NT2/D1 (cell line): ENCODE measurements at regions not wholly inside any gene's neighbourhood (a gene's known extent, or its start where the extent isn't known, plus 50 kb on each side); places are given as distances from the start of the nearest gene placed in this dataset.

Experiments
- SUZ12 ChIP-seq: IDR thresholded peaks from 2 replicates; pipeline ENCODE4 v1.6.1; 2011; ENCODE audit not compliant: insufficient read length, insufficient read depth; ENCODE audit errors: extremely low read depth
- YY1 ChIP-seq: IDR thresholded peaks from 2 replicates; pipeline ENCODE4 v1.6.1; 2011; ENCODE audit not compliant: insufficient read length, insufficient read depth
- ZNF274 ChIP-seq: IDR thresholded peaks from 2 replicates; pipeline ENCODE4 v1.6.1; 2011; ENCODE audit warnings: mild to moderate bottlenecking, low read depth, low read length

DNA sequence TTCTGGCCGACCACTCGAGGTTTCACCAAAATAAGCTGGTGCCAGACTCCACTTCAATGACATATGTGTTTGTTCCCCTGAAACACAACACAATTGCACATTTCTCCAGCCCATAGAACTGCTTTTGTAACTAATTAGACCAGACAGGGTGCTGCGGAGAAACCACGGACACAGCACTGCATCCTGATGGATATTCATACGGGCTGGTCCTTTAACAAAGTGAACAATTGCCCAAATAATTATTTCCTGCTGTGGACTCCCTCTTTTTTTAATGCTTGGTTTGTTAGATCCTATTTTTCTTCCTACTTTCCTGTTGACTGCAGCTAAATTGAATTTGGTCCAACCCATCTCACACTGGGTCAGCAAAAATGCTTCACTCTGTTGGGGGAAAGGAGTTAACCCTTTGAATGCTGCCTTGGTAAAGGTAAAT, 198.6 kb upstream of the BMPER start:
- no peak for TF ChIP-seq ZNF274
- TF ChIP-seq YY1: no peak
- no peak for TF ChIP-seq SUZ12
